ENCODE measurements at regions not wholly inside any gene's neighbourhood (a gene's known extent, or its start where the extent isn't known, plus 50 kb on each side); places are given as distances from the start of the nearest gene placed in this dataset.

GRCh38 chr5:73311291-73312110 lies 137.1 kb downstream of the FOXD1 start:
- DNase-seq (ENCODE audit: low read depth) = peak; percentile 90

- DNase-seq (ENCODE audit: low read depth) = no peak
These were observed 134.8 kb downstream of the TMEM174 start for GRCh38 chr5:73307645-73308355.

DNA sequence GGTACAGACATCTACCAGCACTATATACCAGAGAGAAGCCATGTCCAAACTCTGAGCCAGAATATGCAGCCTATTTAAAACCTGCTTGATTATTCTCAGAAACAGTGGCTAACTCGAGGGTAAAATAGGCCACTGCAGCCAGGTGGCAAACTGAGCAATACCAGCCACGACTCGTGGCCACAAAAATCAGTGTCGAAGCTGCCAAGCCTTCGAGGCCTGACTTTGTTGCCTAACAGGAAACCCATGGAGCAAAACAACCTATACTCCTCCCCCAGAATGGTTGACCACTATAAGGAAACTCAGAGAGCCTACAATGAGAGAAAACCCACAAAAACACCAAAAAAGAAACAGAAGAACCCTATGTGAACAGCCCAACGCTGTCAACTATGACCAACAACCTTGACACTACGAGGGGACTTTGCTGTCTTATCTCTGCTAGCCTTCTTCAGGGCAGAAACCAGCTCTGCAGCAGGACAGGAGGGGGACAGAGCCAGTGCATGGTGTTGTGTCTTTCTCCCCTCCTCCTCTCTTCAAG lies 133.8 kb downstream of the TMEM174 start:
- DNase-seq (ENCODE audit: low read depth) = no peak

- DNase-seq (ENCODE audit: low read depth) = no peak
These were observed 133.2 kb downstream of the TMEM174 start for GRCh38 chr5:73306078-73306719.

- no peak for DNase-seq (ENCODE audit: low read depth)
These were observed 132.4 kb downstream of the TMEM174 start for GRCh38 chr5:73305386-73305785.

DNA sequence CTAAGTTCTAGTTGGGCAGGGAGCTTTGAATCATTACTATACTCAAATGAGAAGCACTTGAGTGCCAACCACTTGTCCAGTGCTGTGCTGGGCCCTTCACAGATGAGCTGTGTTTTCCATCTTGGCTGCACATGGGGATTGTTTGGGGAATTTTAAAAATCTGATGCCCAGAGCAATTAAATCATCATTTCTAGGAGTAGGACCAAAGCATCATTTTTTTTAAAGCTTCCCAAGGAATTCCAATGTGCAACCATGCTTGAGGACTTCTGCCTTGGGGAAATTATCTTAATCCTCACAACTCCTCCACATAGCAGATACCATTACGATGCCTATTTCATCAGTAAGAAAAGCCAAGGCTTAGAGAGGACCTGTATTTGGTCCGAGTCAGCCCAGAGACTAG lies 131.4 kb downstream of the TMEM174 start:
- DNase-seq (ENCODE audit: low read depth) = peak; percentile 63

DNA sequence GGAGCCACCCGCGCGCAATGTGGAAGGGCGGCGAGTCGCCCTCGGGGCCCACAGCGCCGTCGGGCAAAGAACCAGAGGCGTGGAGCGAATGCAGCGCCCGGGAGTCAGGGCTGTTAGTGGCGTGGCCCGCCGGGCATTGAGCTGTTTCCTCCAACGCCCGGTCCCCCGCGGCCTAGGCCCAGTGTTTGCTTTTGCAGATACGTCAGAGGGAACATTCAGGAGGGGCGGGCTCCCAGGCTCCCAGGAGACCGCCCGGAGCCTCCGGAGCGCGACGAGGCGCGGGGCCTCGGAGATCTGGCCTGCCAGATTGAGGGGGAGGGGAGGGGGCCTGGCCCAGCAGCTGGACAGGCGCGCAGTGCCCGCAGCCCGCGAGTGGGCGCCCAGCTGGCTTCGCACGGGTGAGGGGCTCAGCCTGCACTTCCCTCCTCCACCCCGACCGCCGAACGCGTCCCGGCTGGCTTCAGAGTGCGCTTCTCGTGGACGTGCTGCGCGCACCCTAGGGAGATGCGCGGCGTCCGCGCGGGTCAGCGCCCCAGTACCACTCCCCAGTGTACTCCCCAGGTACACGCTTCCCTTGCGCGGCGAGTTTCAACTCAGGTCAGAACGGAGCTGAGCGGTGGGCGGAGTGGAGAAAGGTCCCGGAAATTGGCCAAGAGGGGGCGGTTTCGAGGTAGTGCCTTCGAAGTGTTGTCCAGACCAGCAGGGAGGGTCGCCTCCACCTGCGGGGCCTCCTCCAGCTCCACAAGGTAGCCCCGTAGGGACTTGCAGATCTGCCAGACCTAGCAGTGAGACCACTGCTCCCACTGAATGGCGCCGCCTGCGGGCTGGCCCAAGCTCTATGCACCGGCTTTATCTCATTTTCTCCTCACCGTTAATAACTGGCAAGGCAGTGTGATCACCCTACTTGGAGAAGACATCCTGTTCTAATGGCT lies 130.4 kb downstream of the TMEM174 start:
- no peak for DNase-seq (ENCODE audit: low read depth)

- no peak for DNase-seq (ENCODE audit: low read depth)
These were observed 129.8 kb downstream of the TMEM174 start for GRCh38 chr5:73302797-73303147.

DNA sequence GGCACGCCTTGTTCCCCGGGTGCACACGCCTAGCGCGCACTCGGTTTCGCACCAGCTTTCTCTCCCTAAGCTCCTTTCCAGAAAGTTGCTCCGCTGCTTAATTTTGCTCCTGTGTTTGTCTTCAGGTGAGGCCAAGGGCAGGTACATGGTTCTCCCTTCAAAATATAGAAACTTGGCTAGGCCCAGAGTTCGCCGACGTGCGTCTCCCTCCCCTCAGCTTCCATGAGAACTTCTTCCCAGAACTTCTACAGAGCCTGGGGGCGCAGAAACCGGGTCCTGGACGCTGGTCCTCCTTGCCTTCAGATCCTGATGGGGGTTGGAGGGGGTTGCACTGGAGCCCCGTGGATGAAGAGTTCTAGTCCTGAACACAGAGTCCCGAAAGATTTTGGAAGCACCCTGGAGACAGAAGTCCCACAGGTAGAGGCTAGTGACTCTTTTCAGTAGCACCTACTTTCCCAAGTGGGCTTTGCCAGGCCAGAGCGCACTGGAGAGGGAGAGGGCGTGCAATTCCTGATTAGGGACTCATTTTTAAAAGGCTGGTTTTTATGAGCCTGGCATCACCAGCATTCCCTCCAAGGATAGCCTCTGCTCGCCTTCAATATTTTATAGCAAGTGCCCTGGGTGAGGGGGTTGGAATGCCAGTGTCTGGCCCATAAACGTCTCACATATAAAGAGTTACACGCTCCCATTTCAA lies 128.4 kb downstream of the TMEM174 start:
- DNase-seq (ENCODE audit: low read depth) = no peak

- DNase-seq (ENCODE audit: low read depth) = no peak
These were observed 127.6 kb downstream of the TMEM174 start for GRCh38 chr5:73300337-73301207.

DNA sequence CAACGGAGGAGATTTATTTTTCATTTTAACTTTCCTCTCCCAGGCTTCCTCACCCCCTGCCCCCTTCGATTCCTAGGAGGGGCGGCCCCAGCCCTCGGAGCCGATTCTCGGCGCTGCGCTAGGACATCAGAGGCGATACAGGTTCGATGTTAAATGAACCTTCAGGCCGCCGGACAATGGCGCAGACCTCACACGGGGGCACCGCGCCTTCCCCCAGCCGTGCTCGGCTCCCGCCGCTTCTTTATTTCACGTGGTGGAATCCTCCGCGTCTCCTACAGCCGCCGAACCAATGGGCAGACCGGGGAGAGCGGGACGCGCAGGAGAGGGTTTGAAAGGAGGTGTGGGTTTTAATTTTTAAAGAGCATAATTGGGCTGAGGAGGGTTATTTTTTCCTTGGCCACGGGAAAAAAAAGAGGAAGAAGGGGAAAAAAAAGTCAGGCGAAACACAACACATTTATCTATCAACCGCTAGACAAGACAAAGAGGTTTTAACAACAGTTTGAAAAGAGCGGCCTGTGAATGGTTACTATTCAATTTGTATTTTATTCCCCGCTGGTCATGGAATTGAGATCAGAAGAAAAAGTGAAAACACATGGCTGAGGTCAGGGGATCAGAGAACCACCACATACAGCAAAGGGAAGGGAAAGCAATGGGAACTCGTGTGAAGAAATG lies 126.8 kb downstream of the TMEM174 start:
- DNase-seq (ENCODE audit: low read depth) = no peak

DNA sequence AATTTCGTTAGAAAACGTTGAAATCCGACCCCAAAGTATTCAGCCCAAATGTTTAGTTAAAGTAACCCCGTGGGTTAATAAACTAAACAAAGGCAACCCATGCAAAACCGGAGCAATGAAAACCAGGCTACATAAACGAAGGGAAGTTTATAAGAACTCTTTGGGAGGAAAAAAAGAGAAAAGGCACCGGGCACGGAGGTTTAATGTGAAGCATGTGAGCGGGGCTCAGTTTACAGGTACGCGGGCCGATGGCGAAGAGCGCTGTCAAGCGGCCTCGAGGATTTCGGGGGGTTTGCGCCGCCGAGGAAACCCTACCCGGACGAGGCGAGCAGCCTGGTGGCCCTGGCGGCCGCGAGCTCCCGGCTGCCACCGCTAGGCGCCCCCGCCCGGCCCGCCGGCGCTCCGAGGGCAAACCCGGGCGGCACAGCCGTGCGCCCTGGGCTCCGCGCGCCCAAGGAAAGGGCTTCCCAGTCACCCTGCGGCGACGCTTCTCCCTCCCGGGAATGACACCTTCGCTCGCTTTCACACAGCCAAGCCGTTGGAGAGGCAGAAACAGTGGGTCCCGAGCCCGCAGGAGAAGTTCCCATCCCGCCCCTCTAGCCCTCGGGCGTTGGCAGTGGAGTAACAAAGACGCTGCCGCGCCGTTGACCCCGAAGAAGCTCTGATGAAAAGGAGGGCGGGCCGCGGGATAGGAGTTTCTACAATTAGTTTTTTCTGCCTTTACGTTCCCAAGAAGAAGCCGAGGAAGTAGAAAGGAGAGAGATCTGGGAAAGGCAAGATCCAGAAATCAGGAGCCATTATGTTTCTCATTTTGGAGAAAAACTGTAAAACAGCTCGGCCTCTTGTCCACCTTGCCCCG lies 126.0 kb downstream of the TMEM174 start:
- DNase-seq (ENCODE audit: low read depth) = peak; percentile 55

DNA sequence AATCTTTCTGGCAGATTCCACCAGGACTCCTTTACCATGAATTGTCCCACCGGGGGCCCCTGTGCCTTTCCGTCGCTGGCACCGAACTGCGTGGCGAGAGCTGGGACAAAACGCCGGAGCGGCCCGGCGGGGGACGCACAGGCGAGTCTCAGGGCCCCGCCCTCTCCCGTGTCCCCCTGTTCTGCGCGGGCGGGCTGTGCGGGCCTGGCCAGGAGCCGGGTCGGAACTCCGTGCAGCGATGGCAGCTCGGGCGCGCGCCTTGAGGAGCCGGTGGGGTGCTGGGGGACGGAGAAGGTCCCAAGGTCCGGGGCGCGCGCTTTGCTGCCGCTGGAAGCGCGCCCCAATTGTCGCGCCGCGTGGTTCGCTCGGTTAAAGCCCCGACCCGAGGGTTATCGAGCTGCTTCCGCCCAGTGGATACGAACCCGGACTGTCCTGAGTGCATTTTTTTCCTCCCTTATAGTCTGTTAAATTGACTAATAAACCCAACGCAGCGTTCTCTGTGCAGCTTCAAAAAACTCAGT lies 125.3 kb downstream of the TMEM174 start:
- no peak for DNase-seq (ENCODE audit: low read depth)

- no peak for DNase-seq (ENCODE audit: low read depth)
These were observed 124.4 kb downstream of the TMEM174 start for GRCh38 chr5:73297430-73297829.

DNA sequence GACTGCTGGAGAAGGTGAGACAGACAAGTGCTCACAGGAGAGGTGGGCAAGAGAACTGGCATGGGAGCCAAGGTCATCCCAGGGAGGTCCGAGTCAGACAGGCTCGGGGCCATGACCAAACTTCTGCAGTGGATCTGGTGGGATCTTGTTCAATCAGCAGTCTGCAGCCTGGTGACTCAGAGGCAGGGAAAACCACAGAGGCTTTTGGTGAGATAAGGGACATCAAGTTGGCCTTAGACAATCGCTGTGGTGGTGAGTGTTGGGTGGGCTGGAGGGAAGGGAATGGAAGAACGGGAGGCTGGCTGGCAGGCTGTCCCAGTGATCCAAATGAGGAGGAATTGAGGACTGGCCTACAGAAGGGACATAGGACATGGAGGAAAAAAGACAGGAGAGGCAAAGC lies 123.8 kb downstream of the TMEM174 start:
- peak; percentile 81 for DNase-seq (ENCODE audit: low read depth)

- DNase-seq (ENCODE audit: low read depth) = no peak
These were observed 122.9 kb downstream of the TMEM174 start for GRCh38 chr5:73295921-73296320.

- no peak for DNase-seq (ENCODE audit: low read depth)
These were observed 122.5 kb downstream of the TMEM174 start for GRCh38 chr5:73295447-73295846.

DNA sequence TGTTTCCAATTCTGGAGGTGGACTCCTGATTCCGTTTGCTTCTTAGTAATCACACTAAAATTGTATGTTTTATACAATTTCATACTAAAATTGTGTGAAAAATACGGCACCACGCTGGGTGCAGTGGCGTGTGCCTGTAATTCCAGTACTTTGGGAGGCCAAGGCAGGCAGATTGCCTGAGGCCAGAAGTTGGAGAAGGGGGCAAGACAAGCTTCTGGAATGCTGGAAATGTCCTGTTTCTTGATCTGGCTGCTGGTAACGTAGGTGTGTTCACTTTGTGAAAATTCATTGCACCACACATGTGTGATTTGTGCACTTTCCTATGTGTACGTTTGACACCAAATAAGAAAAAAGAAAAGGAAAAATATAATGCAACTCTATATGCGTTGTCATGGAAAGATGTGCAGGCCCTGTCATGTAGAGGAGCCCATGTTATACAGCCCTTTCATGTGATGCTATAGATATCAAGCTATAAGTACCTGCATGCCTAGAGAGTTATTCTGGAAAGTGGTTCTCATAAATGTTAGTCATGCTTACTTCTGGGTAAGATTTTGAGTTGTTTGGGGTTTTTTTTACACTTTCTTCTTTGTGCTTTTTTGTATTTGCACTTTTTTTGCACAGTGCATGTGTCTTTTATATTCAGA lies 119.9 kb downstream of the TMEM174 start:
- no peak for DNase-seq (ENCODE audit: low read depth)
